ENCODE measurements at regions not wholly inside any gene's neighbourhood (a gene's known extent, or its start where the extent isn't known, plus 50 kb on each side); places are given as distances from the start of the nearest gene placed in this dataset.

DNA sequence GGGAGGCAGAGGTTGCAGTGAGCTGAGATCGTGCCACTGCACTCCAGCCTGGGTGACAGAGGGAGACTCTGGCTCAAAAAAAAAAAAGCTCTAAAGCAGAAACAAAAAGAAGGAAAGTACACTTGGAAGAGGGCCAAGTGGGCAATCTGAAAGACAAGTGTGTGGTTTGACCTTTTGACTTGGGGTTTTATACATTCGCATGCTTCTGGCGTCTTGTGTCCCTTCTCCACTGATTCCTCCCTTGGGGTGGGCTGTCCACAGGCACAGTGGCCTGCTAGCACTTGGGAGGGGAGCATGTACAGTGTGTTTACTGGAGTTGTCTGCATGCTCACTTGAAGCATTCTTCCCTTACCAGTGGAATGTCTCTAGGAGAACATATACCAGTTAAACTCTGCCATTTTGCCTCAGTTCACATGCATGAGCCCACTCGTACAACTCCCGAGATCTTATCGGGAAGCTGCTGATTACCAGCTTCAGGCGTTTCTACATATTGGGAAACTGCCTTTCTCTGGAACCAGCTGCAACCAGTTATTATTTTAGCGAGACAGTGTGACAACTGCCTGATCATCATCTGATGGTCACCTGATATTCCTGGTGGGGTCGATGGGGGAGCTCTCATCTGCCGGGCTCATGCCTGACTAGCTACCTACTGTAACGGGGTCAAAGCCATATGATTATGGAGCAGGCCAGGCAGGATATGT, 113.5 kb upstream of the ZNF678 start:
- no peak for DNase-seq (ENCODE audit: low spot score)

DNA sequence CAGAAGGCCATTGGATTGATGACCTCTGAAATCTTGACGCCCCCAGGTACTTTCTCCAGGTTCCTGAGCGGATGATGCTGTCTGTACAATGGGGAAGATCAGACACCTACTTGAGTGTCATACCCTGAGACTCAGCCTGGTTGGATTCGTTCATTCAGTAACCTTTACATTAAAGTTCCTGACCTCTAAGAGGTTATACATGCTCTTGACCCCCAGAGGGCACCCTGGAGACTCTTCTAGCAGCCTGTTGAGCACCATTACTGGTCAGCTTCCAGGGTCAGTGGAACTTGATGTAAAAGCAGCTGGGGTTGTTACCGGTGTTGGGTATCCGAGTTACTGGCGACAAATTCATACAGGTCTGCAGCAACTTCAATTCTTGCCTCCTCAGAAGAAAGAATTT, 114.3 kb upstream of the ZNF678 start:
- peak; percentile 50 for DNase-seq (ENCODE audit: low spot score)

DNA sequence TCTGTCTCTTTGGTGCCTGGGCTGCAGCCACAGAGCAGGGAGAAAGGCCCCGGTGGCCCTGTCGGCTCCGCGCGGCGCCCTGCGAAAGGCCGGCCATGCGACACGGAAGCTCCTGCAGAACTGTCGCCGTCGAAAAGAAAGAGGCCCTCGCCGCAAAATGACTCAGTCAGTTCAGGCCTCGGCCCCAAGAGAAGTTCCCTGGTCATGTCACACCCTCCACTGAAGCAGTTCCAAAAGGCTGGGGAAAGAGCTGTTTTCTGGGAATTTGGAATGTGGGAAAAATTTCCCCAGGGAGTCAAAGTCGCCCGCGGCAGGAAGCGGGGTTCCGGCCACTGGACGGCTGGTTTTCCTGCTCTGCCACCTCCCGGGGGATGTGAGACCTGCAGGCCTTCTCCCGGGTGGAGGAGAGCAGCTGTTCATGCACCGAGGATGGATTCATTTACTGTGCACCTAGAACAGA, 115.8 kb upstream of the ZNF678 start:
- DNase-seq (ENCODE audit: low spot score): peak; percentile 66

DNA sequence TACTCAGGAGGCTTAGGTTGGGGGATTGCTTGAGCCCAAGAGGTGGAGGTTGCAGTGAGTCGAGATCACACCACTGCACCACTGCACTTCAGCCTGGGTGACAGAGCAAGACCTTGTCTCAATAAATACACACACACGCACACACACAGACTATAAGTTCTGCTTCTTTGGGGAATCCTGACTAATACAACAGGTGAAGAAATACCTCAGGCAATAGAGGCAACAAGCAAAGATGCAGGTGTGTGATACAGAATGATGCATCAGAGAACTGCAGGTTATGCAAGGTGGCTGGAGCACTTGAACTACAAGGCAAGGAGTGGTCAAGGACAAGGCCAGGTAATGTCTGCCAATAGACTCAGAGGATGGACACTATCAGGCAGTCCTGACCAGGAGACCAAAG, 117.6 kb upstream of the ZNF678 start:
- no peak for DNase-seq (ENCODE audit: low spot score)

DNA sequence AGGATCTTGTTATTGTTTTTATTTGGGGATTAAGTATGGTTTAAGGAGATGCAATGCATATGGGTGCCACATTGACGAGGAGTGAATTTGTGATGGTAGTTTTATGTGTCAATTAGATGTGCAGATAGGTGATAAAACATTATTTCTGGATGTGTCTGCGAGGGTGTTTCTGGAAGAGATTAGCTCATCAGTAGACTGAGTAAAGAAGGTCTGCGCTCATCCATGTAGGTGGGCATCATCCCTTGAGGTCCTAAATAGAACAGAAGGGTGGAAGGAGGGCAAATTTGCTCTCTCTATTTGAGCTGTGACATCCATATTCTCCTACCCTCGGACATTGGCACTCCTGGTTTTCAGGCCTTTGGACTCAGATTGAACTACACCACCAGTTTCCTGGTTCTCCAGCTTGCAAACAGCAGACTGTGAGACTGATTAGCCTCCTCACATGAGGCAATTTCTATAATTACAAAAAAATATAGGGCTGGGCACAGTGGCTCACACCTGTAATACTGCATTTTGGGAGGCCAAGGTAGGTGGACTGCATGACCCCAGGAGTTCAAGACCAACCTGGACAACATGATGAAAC, 118.2 kb upstream of the ZNF678 start:
- no peak for DNase-seq (ENCODE audit: low spot score)

DNA sequence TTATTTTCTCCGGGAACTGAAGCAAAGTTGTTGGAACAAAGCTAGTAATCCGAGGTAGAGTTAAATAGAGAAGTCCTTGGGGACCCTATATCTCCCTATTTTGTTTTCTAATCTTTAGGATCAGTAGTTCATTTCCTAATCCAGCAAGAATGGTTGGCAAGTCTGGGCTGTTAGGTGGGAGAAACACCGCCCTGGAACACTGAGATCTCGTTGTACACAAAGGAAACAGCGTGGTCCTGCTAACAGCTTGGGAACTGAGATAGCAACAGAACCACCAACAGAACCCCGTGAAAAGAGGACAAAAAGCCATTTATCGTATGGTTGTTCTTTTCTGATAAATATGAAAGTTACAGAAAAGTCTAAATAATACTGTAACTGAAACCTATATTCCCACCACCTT, 121.9 kb upstream of the CDC42BPA start:
- DNase-seq (ENCODE audit: low spot score): no peak

DNA sequence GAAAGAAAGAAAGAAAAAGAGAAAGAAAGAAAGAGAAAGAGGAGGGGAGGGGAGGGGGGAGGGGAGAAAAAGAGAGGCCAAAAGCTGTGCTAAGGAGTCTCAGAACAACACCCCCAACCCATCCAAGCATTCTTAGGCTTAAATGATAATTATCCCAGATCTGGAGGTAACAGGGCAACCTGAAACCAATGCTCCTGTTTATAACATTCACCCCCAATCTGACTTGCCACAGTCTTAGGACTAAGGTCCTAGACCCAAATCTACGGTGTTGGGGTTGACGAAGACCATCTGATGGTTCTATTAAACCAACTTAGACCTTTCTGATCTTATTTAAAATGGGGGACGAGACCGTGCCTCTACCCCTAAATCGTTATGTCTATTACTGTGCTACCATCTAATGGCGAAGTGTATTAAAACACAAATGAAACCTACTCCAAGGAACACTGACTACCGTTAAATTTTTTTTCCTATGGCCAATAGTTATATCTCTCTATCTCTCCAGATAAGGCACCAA, 119.3 kb upstream of the CDC42BPA start:
- DNase-seq (ENCODE audit: low spot score): peak; percentile 75

DNA sequence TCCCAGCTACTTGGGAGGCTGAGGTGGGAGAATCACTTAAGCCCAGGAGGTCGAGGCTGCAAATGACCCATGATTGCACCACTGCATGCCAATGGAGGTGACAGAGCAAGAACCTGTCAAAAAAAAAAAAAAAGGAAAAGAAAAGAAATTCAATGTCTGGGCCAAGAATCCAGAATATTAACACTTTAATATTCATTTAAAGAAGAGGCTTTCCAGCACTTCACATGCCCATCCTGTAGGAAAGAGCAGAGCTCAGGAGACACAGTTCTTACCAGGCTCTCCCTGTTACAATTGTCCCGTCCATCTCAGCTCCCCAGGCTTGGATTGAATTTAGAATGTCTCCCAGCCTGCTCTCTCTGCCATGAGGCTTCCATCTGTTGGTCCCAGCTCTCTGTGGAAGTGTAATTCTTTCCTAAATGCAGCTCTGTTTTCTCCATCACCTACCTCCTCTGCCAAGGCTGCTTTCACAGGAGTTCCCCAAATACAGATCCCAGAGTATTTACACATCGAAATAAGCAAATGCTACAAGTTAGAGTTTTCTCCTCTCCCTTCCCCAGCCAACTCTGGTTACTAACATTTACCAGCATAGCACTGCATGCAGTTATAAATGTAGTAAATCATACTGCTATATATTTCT, 116.6 kb upstream of the CDC42BPA start:
- no peak for DNase-seq (ENCODE audit: low spot score)

DNA sequence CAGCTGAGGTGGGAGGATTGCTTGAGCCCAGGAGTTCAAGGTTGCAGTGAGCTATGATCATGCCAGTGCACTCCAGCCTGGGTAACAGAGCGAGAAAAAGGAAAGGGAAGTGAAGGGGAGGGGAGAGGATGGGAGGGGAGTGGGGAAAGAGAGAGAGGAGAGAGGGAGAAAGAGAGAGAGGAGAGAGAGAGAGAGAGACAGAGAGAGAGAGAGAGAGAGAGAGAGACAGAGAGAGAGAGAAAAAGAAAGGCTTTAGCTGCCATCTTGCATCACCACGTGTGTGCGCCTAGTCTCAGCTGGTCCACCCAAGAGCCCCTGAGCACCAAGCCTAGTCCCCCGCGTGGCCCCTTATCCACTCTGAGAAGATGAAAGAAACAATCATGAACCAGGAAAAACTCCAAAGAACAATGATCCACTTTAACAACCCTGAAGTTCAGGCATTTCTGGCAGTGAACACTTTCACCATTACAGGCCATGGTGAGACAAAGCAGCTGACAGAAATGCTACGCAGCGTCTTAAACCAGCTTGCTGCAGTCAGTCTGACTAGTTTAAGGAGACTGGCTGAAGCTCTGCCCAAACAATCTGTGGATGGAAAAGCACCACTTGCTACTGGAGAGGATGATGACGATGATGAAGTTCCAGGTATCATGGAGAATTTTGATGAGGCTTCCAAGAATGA, 115.5 kb upstream of the CDC42BPA start:
- no peak for DNase-seq (ENCODE audit: low spot score)

DNA sequence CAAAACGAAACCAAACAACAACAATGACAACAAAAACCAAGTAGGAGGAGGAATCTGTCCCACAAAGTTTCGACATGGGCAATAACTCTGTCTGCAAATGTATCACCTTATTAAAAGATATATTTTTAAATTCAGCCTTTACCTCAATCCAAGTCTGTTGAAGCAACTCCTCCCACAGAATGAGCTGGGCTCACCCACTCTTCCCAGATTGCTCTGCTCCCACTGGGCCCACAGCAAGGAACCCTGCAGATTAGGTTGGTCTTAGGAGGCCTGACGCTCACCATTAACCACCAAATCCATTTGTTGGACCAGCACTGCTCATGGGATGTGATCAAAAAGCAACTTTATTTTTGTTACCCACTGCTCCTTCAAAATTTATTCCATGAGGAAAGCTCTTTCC, 114.7 kb upstream of the CDC42BPA start:
- no peak for DNase-seq (ENCODE audit: low spot score)

DNA sequence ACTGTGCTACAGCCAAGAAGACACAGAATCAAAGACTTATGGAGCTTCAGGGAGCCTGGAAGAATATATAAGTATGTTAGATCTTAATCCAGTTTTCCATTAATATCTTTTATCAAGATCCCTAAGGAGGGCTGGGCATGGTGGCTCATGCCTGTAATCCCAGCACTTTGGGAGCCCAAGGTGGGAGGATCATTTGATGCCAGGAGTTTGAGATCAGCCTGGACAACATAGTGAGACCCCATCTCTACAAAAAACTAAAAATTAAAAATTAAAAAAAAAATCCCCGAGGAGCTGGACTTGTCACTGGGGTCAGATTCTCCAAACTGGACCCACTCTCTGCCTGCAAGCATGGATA, 113.9 kb upstream of the CDC42BPA start:
- no peak for DNase-seq (ENCODE audit: low spot score)

DNA sequence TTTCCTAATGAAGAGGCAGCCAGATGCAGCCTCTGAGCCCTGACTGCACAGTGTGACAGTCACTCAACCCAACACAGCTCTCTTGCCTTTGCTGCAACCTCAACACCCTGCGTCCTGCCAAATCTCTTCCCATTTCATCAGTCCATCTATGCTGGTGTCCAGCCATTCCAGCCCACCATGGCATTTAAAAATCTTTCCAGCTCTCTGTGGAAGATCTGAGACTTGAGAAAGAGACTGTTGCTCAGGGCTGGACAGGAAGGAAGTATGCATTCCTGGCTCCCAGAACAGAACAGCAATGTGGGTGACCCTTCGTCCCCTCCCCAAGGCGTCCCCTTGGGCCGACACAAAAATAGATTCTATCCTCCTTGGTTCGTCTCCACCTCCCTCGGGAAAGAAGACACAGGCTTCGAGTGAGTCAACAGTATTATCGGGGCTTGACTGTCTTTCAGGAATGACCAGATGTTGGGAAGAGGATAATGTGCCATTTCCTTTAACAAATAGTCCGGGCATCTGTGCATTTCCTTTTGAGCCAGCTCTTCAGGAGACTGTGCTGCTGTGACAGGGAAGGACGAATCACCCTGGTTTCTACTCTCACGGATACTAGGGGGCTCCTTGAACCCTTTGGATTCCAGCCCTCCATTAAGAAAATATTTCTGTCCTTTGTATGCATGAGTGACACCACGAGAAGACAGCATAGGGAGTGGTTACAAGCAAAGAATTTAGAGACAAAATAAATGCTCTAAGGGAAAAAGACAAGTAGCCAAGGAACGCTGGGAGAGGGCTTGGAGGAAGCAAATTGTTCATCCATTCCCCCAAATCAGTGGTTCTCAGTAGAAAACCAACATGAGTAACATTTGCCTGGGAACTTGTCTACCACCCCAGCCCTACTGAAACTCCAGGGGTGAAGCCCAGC, 111.4 kb upstream of the CDC42BPA start:
- peak; percentile 96 for DNase-seq (ENCODE audit: low spot score)

DNA sequence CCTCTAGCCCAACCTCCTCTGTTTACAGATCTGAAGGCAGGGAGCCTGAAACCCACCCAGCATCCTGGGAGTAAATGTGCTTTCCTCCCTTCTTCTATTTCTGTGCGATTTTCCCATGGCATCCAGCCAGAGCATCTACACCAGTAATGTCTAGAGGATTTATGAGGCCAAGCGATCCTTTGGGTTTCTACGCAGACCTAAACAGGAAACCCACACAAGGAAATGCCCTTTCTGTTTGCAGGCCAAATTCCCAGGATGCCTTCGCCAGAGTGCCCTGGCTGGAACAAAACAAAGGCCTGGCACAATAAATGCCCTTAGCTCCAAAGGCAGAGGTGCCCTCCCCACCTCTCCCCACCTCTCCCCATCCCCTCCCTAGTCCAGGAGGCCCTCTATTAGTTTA, 110.5 kb upstream of the CDC42BPA start:
- DNase-seq (ENCODE audit: low spot score): peak; percentile 88

DNA sequence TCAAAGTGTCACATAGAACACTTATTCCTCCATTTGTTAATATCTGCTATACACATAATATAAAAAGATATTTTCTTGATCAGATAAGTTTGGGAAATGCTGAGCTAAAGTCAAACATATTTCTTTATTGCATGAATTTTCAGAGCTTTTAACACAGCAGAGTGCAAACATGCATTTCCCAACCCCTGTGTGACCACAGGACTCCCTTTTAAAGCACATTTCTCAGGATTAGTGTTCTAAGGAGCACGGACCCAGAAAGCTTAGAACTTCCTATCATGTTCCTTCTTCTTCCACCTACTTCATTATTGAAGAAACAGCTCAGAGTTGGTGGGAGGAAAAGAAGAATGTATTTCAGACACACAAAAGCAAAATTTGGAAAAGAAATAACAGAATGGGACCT, 109.1 kb upstream of the CDC42BPA start:
- DNase-seq (ENCODE audit: low spot score): no peak

DNA sequence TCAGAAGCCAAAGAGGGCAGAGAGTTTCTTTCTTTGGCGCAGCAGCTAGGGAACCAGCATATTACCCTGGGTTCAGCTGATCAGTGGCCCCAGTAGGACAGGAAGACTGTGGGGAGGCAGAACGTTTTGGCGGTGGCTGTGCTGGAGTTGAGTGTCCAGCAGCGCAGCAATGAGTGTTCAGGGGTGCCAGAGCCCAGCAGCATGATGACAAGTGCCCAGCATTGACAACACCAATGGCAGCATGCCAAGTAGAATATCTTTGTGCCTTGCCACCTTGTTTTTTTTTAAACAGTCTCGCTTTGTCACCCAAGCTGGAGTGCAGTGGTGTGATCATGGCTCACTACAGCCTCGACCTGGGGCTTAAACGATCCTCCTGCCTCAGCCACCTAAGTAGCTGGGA, 106.7 kb upstream of the CDC42BPA start:
- no peak for DNase-seq (ENCODE audit: low spot score)

DNA sequence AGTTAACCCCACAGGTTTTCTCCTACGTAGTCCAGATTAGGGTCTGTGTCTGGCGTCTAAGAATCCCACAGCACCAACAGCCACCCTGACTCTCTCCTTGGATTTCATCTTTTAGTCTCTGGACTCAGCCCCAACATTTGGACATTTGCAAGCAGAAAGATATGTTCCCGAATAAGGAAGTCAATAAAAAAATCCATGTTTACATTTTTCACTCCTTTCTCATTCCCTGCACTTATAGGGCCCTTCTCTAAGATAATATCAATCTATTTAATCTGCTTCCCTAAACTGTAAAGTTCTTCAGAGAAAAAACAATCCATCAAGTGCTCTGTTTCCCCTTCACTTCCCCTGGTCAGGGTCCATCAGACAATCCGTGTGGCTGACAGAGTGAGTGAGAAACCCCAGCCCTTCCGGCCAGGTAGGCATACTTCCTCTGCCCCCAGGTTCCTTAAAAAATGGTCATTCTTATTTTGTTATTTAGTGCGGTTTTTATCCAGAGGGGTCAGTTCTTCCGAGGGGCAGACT, 105.9 kb upstream of the CDC42BPA start:
- no peak for DNase-seq (ENCODE audit: low spot score)

DNA sequence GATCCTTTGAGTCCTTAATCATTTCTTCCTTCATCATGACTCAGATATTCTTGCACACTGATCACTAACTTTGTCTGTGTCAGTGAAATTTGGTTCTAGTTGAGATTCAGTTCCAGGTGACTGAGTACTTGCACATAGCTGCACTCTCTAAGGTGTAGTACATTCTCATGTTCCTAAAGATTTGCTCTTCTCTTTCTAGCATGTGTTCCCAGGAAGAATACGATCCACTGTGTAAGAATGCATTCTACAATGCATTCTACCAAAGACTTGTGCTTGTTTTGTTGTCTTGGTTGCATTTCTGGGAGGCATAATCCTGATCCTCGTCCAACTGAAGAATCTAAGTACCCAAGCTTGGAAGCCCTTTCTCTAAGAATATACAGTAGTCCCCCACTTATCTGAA, 104.3 kb upstream of the CDC42BPA start:
- DNase-seq (ENCODE audit: low spot score): no peak

DNA sequence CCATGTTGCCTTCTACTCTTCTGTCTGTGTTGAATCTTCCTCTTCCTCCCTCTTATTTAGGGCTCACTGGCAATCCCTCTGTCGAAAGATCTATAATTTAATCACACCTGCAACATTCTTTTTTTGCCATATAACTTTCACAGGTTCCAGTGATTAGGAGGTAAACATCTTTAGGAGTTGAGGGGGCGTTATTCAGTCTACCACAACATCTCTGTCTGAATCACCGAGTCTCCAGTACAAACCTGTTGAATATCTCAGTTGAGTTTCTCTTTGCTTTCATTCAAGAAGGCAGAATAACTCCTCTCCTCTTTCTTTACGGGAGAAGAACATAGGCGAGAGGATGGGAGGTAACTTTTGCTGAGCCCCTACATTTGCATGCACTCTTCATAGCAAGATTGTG, 101.9 kb upstream of the CDC42BPA start:
- no peak for DNase-seq (ENCODE audit: low spot score)

DNA sequence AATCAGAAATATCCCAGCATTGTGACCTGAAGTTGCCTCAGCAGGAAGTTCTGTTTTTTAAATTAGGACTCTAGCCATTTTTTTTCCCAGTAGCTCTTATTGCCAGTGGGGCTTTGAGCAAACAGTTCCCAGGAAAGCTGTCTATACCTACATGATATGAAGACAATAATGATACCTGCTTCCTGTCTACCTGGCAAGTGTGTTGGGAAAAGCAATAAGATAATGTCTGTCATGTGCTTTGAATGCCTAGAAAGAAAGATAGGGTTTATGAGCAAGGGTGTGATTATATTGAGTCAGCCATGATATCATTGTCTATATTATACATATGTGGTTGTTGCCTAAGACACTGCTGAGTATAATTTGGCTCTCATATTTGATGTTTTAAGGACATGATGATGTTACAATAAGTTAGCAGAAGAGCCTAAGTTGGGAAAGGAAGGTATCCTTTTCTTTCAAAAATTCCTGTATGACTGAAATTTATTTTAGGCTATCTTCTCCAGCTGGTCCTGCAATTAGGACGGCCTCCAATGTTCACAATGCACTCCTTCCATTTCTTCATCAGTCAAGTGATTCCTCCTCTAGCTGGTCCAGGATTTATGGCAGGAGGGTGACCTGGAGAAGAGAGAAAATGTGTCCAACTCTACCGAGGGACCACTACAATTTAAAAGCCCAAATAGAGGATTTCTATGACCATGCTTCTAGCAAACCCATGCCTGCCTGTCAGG, 99.6 kb upstream of the CDC42BPA start:
- no peak for DNase-seq (ENCODE audit: low spot score)

DNA sequence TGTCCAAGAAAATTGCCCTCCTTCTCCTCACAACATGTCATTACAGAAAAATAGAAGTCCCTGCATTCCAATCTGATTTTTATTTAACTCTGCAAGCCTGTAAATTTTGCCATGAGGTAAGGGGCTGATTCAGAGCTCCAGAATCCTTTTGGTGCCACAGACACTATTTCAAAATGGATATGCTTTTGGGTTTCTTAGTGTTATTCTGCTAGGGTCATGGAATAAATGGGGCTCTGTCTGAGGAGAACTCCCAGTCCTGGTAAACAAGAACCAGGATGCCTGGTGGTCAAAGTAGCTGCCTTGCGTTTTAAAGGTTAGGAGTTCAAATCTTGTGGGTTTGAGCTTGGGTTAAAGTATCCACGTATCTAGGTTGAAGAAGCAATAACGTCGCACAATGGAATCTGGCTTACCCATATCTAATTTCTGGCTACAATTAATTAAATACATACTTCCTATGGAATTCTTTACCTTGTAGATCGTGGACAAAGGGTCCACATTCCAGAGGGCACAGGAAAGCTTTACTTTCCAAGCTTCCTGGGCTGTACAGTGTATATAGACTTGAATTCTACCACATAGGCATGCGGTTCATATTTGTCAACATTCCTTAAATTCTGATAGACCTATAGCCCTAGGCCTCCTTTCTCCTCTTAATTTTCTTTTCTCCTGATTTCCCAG, 98.0 kb upstream of the CDC42BPA start:
- no peak for DNase-seq (ENCODE audit: low spot score)
